NCI-H2196 (cell line): ENCODE measurements at regions not wholly inside any gene's neighbourhood (a gene's known extent, or its start where the extent isn't known, plus 50 kb on each side); places are given as distances from the start of the nearest gene placed in this dataset.

ENCODE experiments used
- DNase-seq: peaks from one replicate; lab custom pipeline; 2025; ENCODE audit not compliant: unreplicated experiment; lab: John Stamatoyannopoulos, UW

- DNase-seq: no peak
Observed at GRCh38 chr1:87806379-87807094, 477.9 kb downstream of the LMO4 start.

GRCh38 chr1:87810166-87810565 lies 481.5 kb downstream of the LMO4 start:
- no peak for DNase-seq

GRCh38 chr1:87812871-87813577 lies 484.3 kb downstream of the LMO4 start:
- no peak for DNase-seq

- DNase-seq: no peak
Observed at GRCh38 chr1:87814573-87814972, 485.9 kb downstream of the LMO4 start.

GRCh38 chr1:87816646-87817045 lies 488.0 kb downstream of the LMO4 start:
- DNase-seq: no peak

- no peak for DNase-seq
Observed at GRCh38 chr1:87820668-87821334, 492.1 kb downstream of the LMO4 start.

GRCh38 chr1:87821335-87821697 lies 492.6 kb downstream of the LMO4 start:
- DNase-seq: no peak

GRCh38 chr1:87826681-87827251 lies 498.1 kb downstream of the LMO4 start:
- DNase-seq: no peak

GRCh38 chr1:87829360-87829759 lies 500.7 kb downstream of the LMO4 start:
- DNase-seq: no peak

GRCh38 chr1:87830432-87830978 lies 501.8 kb downstream of the LMO4 start:
- DNase-seq: no peak

- DNase-seq: no peak
Observed at GRCh38 chr1:87833166-87833565, 504.5 kb downstream of the LMO4 start.

GRCh38 chr1:87834151-87834550 lies 505.5 kb downstream of the LMO4 start:
- DNase-seq: no peak

- DNase-seq: no peak
Observed at GRCh38 chr1:87834941-87835340, 506.3 kb downstream of the LMO4 start.

GRCh38 chr1:87840767-87841166 lies 512.1 kb downstream of the LMO4 start:
- DNase-seq: no peak

- DNase-seq: no peak
Observed at GRCh38 chr1:87841332-87841731, 512.7 kb downstream of the LMO4 start.

- no peak for DNase-seq
Observed at GRCh38 chr1:87842156-87842555, 513.5 kb downstream of the LMO4 start.

GRCh38 chr1:87844251-87844650 lies 515.6 kb downstream of the LMO4 start:
- no peak for DNase-seq

GRCh38 chr1:87851490-87851889 lies 522.8 kb downstream of the LMO4 start:
- DNase-seq: no peak

- DNase-seq: no peak
Observed at GRCh38 chr1:87852410-87853161, 523.9 kb downstream of the LMO4 start.

GRCh38 chr1:87853576-87854351 lies 525.1 kb downstream of the LMO4 start:
- no peak for DNase-seq
